Caco-2 (cell line): ENCODE measurements at regions not wholly inside any gene's neighbourhood (a gene's known extent, or its start where the extent isn't known, plus 50 kb on each side); places are given as distances from the start of the nearest gene placed in this dataset.

ENCODE experiments used
- BruUV-seq: library from RNA; stranded (reverse); fragments of 400-500 nt; replicated peaks from 2 replicates; lab custom pipeline; 2021; lab: Mats Ljungman, UMichigan
- CTCF ChIA-PET: fragments of 300-600 bp; sonication (Branson Sonifier 250); formaldehyde crosslinking; loops from one replicate; lab custom pipeline; 2022; ENCODE audit warnings: antibody characterized with exemption; lab: Charles Lee
- POLR2A ChIA-PET: fragments of 300-600 bp; sonication (Branson Sonifier 250); formaldehyde crosslinking; loops from one replicate; lab custom pipeline; 2022; ENCODE audit warnings: antibody characterized with exemption; lab: Charles Lee
- DNase-seq, 2 experiments: peaks; one replicate each; pipeline versions ENCODE4 v3.0.0 to v3.0.0-alpha.2; 2020 to 2022
- H3K27me3 ChIP-seq: replicated peaks from 2 replicates; pipeline ENCODE4 v1.6.0; 2011; ENCODE audit warnings: low read length; ENCODE audit not compliant: control insufficient read depth, insufficient read depth
- H3K36me3 ChIP-seq: 2 replicates; pipeline ENCODE4 v1.5.1; 2011; ENCODE audit warnings: low read length; ENCODE audit not compliant: control insufficient read depth, insufficient read depth
- H3K4me1 ChIP-seq: fragments of 250-450 bp; sonication (Bioruptor Pico); 2 replicates; pipeline ENCODE4 v1.5.1; 2020; ENCODE audit warnings: mild to moderate bottlenecking
- H3K4me3 ChIP-seq: 2 replicates; pipeline ENCODE4 v1.5.1; 2011; ENCODE audit warnings: low read depth, mild to moderate bottlenecking, control low read depth, low read length
- H3K9me3 ChIP-seq: fragments of 250-450 bp; sonication (Bioruptor Pico); 2 replicates; pipeline ENCODE4 v1.5.1; 2020; ENCODE audit warnings: mild to moderate bottlenecking, moderate library complexity
- H3K27ac Mint-ChIP-seq: one replicate; pipeline ENCODE4 v1.8.0; 2022; ENCODE audit warnings: mixed read lengths; ENCODE audit not compliant: unreplicated experiment
- H3K27me3 Mint-ChIP-seq: one replicate; pipeline ENCODE4 v1.8.0; 2022; ENCODE audit warnings: mixed read lengths; ENCODE audit not compliant: insufficient read depth, unreplicated experiment
- H3K36me3 Mint-ChIP-seq: one replicate; pipeline ENCODE4 v1.8.0; 2022; ENCODE audit warnings: mild to moderate bottlenecking, mixed read lengths; ENCODE audit not compliant: insufficient read depth, unreplicated experiment
- H3K4me1 Mint-ChIP-seq: one replicate; pipeline ENCODE4 v1.8.0; 2022; ENCODE audit warnings: low read depth, mixed read lengths; ENCODE audit not compliant: unreplicated experiment
- H3K4me3 Mint-ChIP-seq: one replicate; pipeline ENCODE4 v1.8.0; 2022; ENCODE audit warnings: mild to moderate bottlenecking, moderate library complexity, mixed read lengths; ENCODE audit not compliant: unreplicated experiment
- H3K9me3 Mint-ChIP-seq: one replicate; pipeline ENCODE4 v1.8.0; 2022; ENCODE audit warnings: mixed read lengths; ENCODE audit not compliant: unreplicated experiment
- intact Hi-C: fragments of 100-400 bp; cut with micrococcal nuclease; formaldehyde crosslinking; loops from one replicate; pipeline ENCODE4 v1.10.0; 2022; ENCODE audit not compliant: unreplicated experiment
- TF ChIP-seq, protein P1 (sequence below), 2 experiments: fragments of 200-600 bp in 1 of 2; IDR thresholded peaks; 1 replicate in 1 of 2; 2 replicates in 1 of 2; pipeline versions ENCODE4 v1.5.1 to v1.8.0; 2011 to 2022; ENCODE audit warnings: antibody characterized with exemption in 1 of 2, control low read depth in 1 of 2, inconsistent platforms in 1 of 2, low read depth in 1 of 2, low read length in 1 of 2, mild to moderate bottlenecking in 1 of 2, moderate library complexity in 1 of 2; ENCODE audit not compliant: insufficient read depth in 1 of 2, severe bottlenecking in 1 of 2, unreplicated experiment in 1 of 2

DNA sequence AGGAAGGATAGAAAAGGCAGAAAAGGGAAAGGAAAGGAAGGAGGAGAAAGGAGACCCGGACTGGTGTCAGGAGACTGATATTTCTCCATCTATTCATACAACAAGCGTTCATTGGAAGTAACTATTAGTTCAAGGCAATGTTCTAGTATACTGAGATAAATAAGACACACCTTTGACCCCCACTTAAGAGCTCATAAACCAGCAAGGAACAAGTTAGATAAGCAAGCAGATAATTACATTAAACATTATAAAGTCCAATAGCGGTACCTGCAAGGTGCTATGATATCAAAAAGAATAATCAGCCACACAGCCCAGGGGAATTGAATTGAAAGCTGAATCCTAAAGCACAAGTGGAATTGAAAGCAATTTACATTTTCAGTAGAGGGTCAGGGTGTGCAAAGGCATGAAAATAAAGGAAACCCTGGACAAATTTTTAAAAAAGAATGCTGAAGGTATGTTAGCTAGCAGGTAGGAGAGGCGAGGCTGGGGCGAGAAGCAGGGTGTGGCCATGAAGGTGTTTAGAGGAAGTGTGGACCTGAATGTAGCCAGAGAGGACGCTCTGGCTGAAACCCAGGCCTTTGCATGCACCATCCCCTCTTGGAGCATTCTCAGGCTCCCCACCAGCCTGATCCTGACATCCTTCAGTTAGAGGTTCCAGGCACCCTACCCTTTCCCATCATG is 200.0 kb downstream of the SETD4 start:
- no TSS peak for BruUV-seq
- no peaks in the 10 kb centered on the region for H3K4me1 Mint-ChIP-seq
- Histone ChIP-seq H3K27me3 (no peaks in the 10 kb centered on the region), H3K9me3 (no peaks in the 10 kb centered on the region), H3K4me3 (no peak overlapping the region), H3K36me3 (no peaks in the 10 kb centered on the region), H3K4me1 (no peaks in the 10 kb centered on the region)
- POLR2A ChIA-PET = no interaction called here
- no peak for DNase-seq
- TF ChIP-seq, protein P1, sequence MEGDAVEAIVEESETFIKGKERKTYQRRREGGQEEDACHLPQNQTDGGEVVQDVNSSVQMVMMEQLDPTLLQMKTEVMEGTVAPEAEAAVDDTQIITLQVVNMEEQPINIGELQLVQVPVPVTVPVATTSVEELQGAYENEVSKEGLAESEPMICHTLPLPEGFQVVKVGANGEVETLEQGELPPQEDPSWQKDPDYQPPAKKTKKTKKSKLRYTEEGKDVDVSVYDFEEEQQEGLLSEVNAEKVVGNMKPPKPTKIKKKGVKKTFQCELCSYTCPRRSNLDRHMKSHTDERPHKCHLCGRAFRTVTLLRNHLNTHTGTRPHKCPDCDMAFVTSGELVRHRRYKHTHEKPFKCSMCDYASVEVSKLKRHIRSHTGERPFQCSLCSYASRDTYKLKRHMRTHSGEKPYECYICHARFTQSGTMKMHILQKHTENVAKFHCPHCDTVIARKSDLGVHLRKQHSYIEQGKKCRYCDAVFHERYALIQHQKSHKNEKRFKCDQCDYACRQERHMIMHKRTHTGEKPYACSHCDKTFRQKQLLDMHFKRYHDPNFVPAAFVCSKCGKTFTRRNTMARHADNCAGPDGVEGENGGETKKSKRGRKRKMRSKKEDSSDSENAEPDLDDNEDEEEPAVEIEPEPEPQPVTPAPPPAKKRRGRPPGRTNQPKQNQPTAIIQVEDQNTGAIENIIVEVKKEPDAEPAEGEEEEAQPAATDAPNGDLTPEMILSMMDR (IDR thresholded peaks at IDR 0.05; ENCODE audit: insufficient read depth in 1 of 2, low read depth in 1 of 2, low read length in 1 of 2, severe bottlenecking in 1 of 2, unreplicated experiment in 1 of 2) = no peak
- H3K27ac Mint-ChIP-seq = no peak overlapping the region
- CTCF ChIA-PET = no interaction called here
- intact Hi-C loops = no loop called here
- H3K36me3 Mint-ChIP-seq = no peaks in the 10 kb centered on the region
- H3K27me3 Mint-ChIP-seq = peaks cover 3% of the 10 kb centered on the region
- H3K9me3 Mint-ChIP-seq = no peaks in the 10 kb centered on the region
- no peak overlapping the region for H3K4me3 Mint-ChIP-seq

DNA sequence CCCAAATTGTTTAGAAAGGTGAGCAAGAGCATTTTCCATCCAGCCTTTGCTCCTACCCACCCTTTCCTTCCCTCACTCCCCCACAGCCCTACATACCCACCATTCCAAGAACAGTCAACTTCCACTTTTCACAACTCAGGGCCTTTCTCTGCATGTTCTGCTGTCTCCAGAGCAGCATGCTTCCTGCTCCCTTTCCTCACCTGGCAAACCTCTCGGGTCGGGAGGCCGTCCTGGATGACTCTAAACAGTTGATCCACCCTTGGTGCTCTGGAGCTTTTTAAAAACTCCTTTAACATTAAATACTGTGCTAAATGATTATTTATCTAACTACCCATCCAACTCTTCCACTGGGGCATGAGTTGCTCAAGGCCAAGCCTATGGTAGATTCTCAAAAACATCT is 200.6 kb downstream of the SETD4 start:
- no peaks in the 10 kb centered on the region for H3K36me3 ChIP-seq
- H3K27me3 ChIP-seq = no peaks in the 10 kb centered on the region
- intact Hi-C loops = no loop called here
- Mint-ChIP-seq H3K9me3 (no peaks in the 10 kb centered on the region), H3K4me1 (no peaks in the 10 kb centered on the region), H3K27ac (no peak overlapping the region), H3K27me3 (peaks cover 3% of the 10 kb centered on the region), H3K4me3 (no peak overlapping the region), H3K36me3 (no peaks in the 10 kb centered on the region)
- no peak for DNase-seq
- H3K9me3 ChIP-seq = no peaks in the 10 kb centered on the region
- ChIA-PET CTCF (no interaction called here), POLR2A (no interaction called here)
- no TSS peak for BruUV-seq
- TF ChIP-seq, protein P1 (IDR thresholded peaks at IDR 0.05; ENCODE audit: insufficient read depth in 1 of 2, low read depth in 1 of 2, low read length in 1 of 2, severe bottlenecking in 1 of 2, unreplicated experiment in 1 of 2) = no peak
- H3K4me3 ChIP-seq = no peak overlapping the region
- no peaks in the 10 kb centered on the region for H3K4me1 ChIP-seq

DNA sequence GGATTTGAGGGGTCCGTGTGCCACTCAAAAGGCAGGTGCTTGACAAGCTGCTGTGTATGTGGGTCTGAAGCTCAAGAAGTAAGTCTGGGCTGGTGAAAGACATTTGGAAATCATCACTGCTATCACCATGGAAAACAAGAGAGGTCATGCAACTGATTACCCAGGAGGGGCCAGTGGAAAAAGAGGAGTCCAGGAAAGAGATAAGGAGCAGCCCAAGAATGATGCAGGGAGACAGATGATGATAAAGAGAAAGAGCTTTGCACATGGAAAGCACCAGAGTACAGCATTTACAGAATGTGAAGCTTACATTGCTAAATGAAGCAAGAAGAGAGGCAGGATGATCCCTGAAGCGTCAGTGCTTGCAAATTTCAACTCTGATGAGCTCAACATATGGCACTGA is 203.2 kb downstream of the SETD4 start:
- H3K4me1 ChIP-seq = no peaks in the 10 kb centered on the region
- no TSS peak for BruUV-seq
- ChIA-PET POLR2A (no interaction called here), CTCF (no interaction called here)
- H3K4me3 ChIP-seq = no peak overlapping the region
- H3K36me3 ChIP-seq = no peaks in the 10 kb centered on the region
- no peaks in the 10 kb centered on the region for H3K4me1 Mint-ChIP-seq
- H3K27me3 ChIP-seq = no peaks in the 10 kb centered on the region
- H3K4me3 Mint-ChIP-seq = no peak overlapping the region
- no peak for DNase-seq
- no peaks in the 10 kb centered on the region for H3K9me3 ChIP-seq
- TF ChIP-seq, protein P1 (IDR thresholded peaks at IDR 0.05; ENCODE audit: insufficient read depth in 1 of 2, low read depth in 1 of 2, low read length in 1 of 2, severe bottlenecking in 1 of 2, unreplicated experiment in 1 of 2) = no peak
- H3K9me3 Mint-ChIP-seq = no peaks in the 10 kb centered on the region
- H3K36me3 Mint-ChIP-seq = no peaks in the 10 kb centered on the region
- peaks cover 9% of the 10 kb centered on the region for H3K27me3 Mint-ChIP-seq
- intact Hi-C loops = no loop called here
- H3K27ac Mint-ChIP-seq = no peak overlapping the region
